ENCODE measurements at regions not wholly inside any gene's neighbourhood (a gene's known extent, or its start where the extent isn't known, plus 50 kb on each side); places are given as distances from the start of the nearest gene placed in this dataset.
"Not testable (repeated sequence)": the region's sequence is repeated elsewhere in the genome, so short reads cannot be mapped to it uniquely, and the experiment has no call there.

- Histone ChIP-seq H3K4me2 (ENCODE audit: low read depth, low read length, poor library complexity, severe bottlenecking) (no peak overlapping the region), H3K4me1 (ENCODE audit: low read length) (no peaks in the 10 kb centered on the region), H3K9me2 (replicated peaks; ENCODE audit: insufficient read depth, low read length) (no peaks in the 10 kb centered on the region), H3K36me3 (ENCODE audit: insufficient read depth, low read length) (no peaks in the 10 kb centered on the region), H4K20me1 (ENCODE audit: insufficient read depth, low read depth, low read length) (no peaks in the 10 kb centered on the region), H3K4me3 (ENCODE audit: low read length) (no peak overlapping the region), H3K27ac (ENCODE audit: low read length) (no peak overlapping the region), H3K9ac (ENCODE audit: low read length) (no peak overlapping the region), H3K27me3 (ENCODE audit: low read length) (no peaks in the 10 kb centered on the region), H3K9me3 (ENCODE audit: low read length) (no peaks in the 10 kb centered on the region), H3K79me2 (ENCODE audit: low read length) (no peaks in the 10 kb centered on the region), H2AFZ (ENCODE audit: low read length) (no peak overlapping the region)
- no peak for DNase-seq
Measured at GRCh38 chr16:13344001-13344400, 442.6 kb downstream of the SHISA9 start.

GRCh38 chr16:13348416-13348815, 447.0 kb downstream of the SHISA9 start:
- no peak overlapping the region for H3K4me2 ChIP-seq (ENCODE audit: low read depth, low read length, poor library complexity, severe bottlenecking)
- no peak for DNase-seq
- no peaks in the 10 kb centered on the region for H3K4me1 ChIP-seq (ENCODE audit: low read length)
- H3K9ac ChIP-seq (ENCODE audit: low read length) = no peak overlapping the region
- H3K9me2 ChIP-seq (replicated peaks; ENCODE audit: insufficient read depth, low read length) = no peaks in the 10 kb centered on the region
- no peak overlapping the region for H3K4me3 ChIP-seq (ENCODE audit: low read length)
- H2AFZ ChIP-seq (ENCODE audit: low read length) = no peak overlapping the region
- H3K79me2 ChIP-seq (ENCODE audit: low read length) = no peaks in the 10 kb centered on the region
- H3K27ac ChIP-seq (ENCODE audit: low read length) = no peak overlapping the region
- H4K20me1 ChIP-seq (ENCODE audit: insufficient read depth, low read depth, low read length) = no peaks in the 10 kb centered on the region
- no peaks in the 10 kb centered on the region for H3K36me3 ChIP-seq (ENCODE audit: insufficient read depth, low read length)
- no peaks in the 10 kb centered on the region for H3K9me3 ChIP-seq (ENCODE audit: low read length)
- H3K27me3 ChIP-seq (ENCODE audit: low read length) = no peaks in the 10 kb centered on the region

GRCh38 chr16:13350000-13350399, 448.6 kb downstream of the SHISA9 start:
- Histone ChIP-seq H3K27me3 (ENCODE audit: low read length) (no peaks in the 10 kb centered on the region), H3K4me3 (ENCODE audit: low read length) (no peak overlapping the region), H3K36me3 (ENCODE audit: insufficient read depth, low read length) (no peaks in the 10 kb centered on the region), H3K9me2 (replicated peaks; ENCODE audit: insufficient read depth, low read length) (no peaks in the 10 kb centered on the region), H3K79me2 (ENCODE audit: low read length) (no peaks in the 10 kb centered on the region), H3K4me1 (ENCODE audit: low read length) (no peaks in the 10 kb centered on the region), H2AFZ (ENCODE audit: low read length) (no peak overlapping the region), H4K20me1 (ENCODE audit: insufficient read depth, low read depth, low read length) (no peaks in the 10 kb centered on the region), H3K27ac (ENCODE audit: low read length) (no peak overlapping the region), H3K9ac (ENCODE audit: low read length) (no peak overlapping the region), H3K9me3 (ENCODE audit: low read length) (no peaks in the 10 kb centered on the region), H3K4me2 (ENCODE audit: low read depth, low read length, poor library complexity, severe bottlenecking) (no peak overlapping the region)
- DNase-seq = no peak

- Histone ChIP-seq H3K27ac (ENCODE audit: low read length) (no peak overlapping the region), H3K79me2 (ENCODE audit: low read length) (no peaks in the 10 kb centered on the region), H2AFZ (ENCODE audit: low read length) (no peak overlapping the region), H3K27me3 (ENCODE audit: low read length) (no peaks in the 10 kb centered on the region), H4K20me1 (ENCODE audit: insufficient read depth, low read depth, low read length) (no peaks in the 10 kb centered on the region), H3K4me2 (ENCODE audit: low read depth, low read length, poor library complexity, severe bottlenecking) (no peak overlapping the region), H3K9ac (ENCODE audit: low read length) (no peak overlapping the region), H3K9me2 (replicated peaks; ENCODE audit: insufficient read depth, low read length) (no peaks in the 10 kb centered on the region), H3K4me3 (ENCODE audit: low read length) (no peak overlapping the region), H3K9me3 (ENCODE audit: low read length) (no peaks in the 10 kb centered on the region), H3K36me3 (ENCODE audit: insufficient read depth, low read length) (no peaks in the 10 kb centered on the region), H3K4me1 (ENCODE audit: low read length) (no peaks in the 10 kb centered on the region)
- DNase-seq = no peak
Measured at GRCh38 chr16:13351181-13351580, 449.8 kb downstream of the SHISA9 start.

- Histone ChIP-seq H3K9ac (ENCODE audit: low read length) (no peak overlapping the region), H3K4me1 (ENCODE audit: low read length) (no peaks in the 10 kb centered on the region), H3K4me3 (ENCODE audit: low read length) (no peak overlapping the region), H3K9me3 (ENCODE audit: low read length) (no peaks in the 10 kb centered on the region), H4K20me1 (ENCODE audit: insufficient read depth, low read depth, low read length) (no peaks in the 10 kb centered on the region), H2AFZ (ENCODE audit: low read length) (no peak overlapping the region), H3K27ac (ENCODE audit: low read length) (no peak overlapping the region), H3K27me3 (ENCODE audit: low read length) (no peaks in the 10 kb centered on the region), H3K4me2 (ENCODE audit: low read depth, low read length, poor library complexity, severe bottlenecking) (no peak overlapping the region), H3K79me2 (ENCODE audit: low read length) (no peaks in the 10 kb centered on the region), H3K36me3 (ENCODE audit: insufficient read depth, low read length) (no peaks in the 10 kb centered on the region), H3K9me2 (replicated peaks; ENCODE audit: insufficient read depth, low read length) (no peaks in the 10 kb centered on the region)
- no peak for DNase-seq
Measured at GRCh38 chr16:13351601-13352217, 450.3 kb downstream of the SHISA9 start.

- H3K9me3 ChIP-seq (ENCODE audit: low read length); H3K79me2 ChIP-seq (ENCODE audit: low read length); H4K20me1 ChIP-seq (ENCODE audit: insufficient read depth, low read depth, low read length); H2AFZ ChIP-seq (ENCODE audit: low read length); H3K27me3 ChIP-seq (ENCODE audit: low read length); H3K9me2 ChIP-seq (replicated peaks; ENCODE audit: insufficient read depth, low read length); H3K36me3 ChIP-seq (ENCODE audit: insufficient read depth, low read length); H3K4me3 ChIP-seq (ENCODE audit: low read length); H3K9ac ChIP-seq (ENCODE audit: low read length); DNase-seq; H3K27ac ChIP-seq (ENCODE audit: low read length); H3K4me2 ChIP-seq (ENCODE audit: low read depth, low read length, poor library complexity, severe bottlenecking); H3K4me1 ChIP-seq (ENCODE audit: low read length): not testable (repeated sequence)
Measured at GRCh38 chr16:13352796-13353195, 451.4 kb downstream of the SHISA9 start.

- H3K36me3 ChIP-seq (ENCODE audit: insufficient read depth, low read length); DNase-seq; H3K9me2 ChIP-seq (replicated peaks; ENCODE audit: insufficient read depth, low read length); H3K27ac ChIP-seq (ENCODE audit: low read length); H3K4me2 ChIP-seq (ENCODE audit: low read depth, low read length, poor library complexity, severe bottlenecking); H4K20me1 ChIP-seq (ENCODE audit: insufficient read depth, low read depth, low read length); H3K9ac ChIP-seq (ENCODE audit: low read length); H3K4me3 ChIP-seq (ENCODE audit: low read length); H3K79me2 ChIP-seq (ENCODE audit: low read length); H2AFZ ChIP-seq (ENCODE audit: low read length); H3K9me3 ChIP-seq (ENCODE audit: low read length); H3K27me3 ChIP-seq (ENCODE audit: low read length); H3K4me1 ChIP-seq (ENCODE audit: low read length): not testable (repeated sequence)
Measured at GRCh38 chr16:13357842-13358241, 456.4 kb downstream of the SHISA9 start.

GRCh38 chr16:13359835-13360234, 458.4 kb downstream of the SHISA9 start:
- H3K9me3 ChIP-seq (ENCODE audit: low read length) = peaks cover 7% of the 10 kb centered on the region

GRCh38 chr16:13372421-13372820, 471.0 kb downstream of the SHISA9 start:
- Histone ChIP-seq H3K4me2 (ENCODE audit: low read depth, low read length, poor library complexity, severe bottlenecking) (no peak overlapping the region), H4K20me1 (ENCODE audit: insufficient read depth, low read depth, low read length) (no peaks in the 10 kb centered on the region), H3K9me2 (replicated peaks; ENCODE audit: insufficient read depth, low read length) (0 out of 2 replicates have a peak, but pooled peaks cover 2% of the 10 kb centered on the region), H3K4me1 (ENCODE audit: low read length) (no peaks in the 10 kb centered on the region), H3K36me3 (ENCODE audit: insufficient read depth, low read length) (no peaks in the 10 kb centered on the region), H3K9ac (ENCODE audit: low read length) (no peak overlapping the region), H3K27me3 (ENCODE audit: low read length) (no peaks in the 10 kb centered on the region), H2AFZ (ENCODE audit: low read length) (no peak overlapping the region), H3K79me2 (ENCODE audit: low read length) (no peaks in the 10 kb centered on the region), H3K27ac (ENCODE audit: low read length) (no peak overlapping the region), H3K4me3 (ENCODE audit: low read length) (no peak overlapping the region), H3K9me3 (ENCODE audit: low read length) (no peaks in the 10 kb centered on the region)
- no peak for DNase-seq

More at GRCh38 chr16:13359835-13360234, 458.4 kb downstream of the SHISA9 start:
- no peak overlapping the region for H3K27ac ChIP-seq (ENCODE audit: low read length)
- no peaks in the 10 kb centered on the region for H3K79me2 ChIP-seq (ENCODE audit: low read length)
- no peaks in the 10 kb centered on the region for H3K36me3 ChIP-seq (ENCODE audit: insufficient read depth, low read length)
- H3K4me2 ChIP-seq (ENCODE audit: low read depth, low read length, poor library complexity, severe bottlenecking) = no peak overlapping the region
- H3K4me3 ChIP-seq (ENCODE audit: low read length) = no peak overlapping the region
- no peak for DNase-seq
- H3K9me2 ChIP-seq (replicated peaks; ENCODE audit: insufficient read depth, low read length) = no peaks in the 10 kb centered on the region
- H3K4me1 ChIP-seq (ENCODE audit: low read length) = no peaks in the 10 kb centered on the region
- no peaks in the 10 kb centered on the region for H3K27me3 ChIP-seq (ENCODE audit: low read length)
- H4K20me1 ChIP-seq (ENCODE audit: insufficient read depth, low read depth, low read length) = no peaks in the 10 kb centered on the region
- no peak overlapping the region for H2AFZ ChIP-seq (ENCODE audit: low read length)
- no peak overlapping the region for H3K9ac ChIP-seq (ENCODE audit: low read length)
